ENCODE measurements at regions not wholly inside any gene's neighbourhood (a gene's known extent, or its start where the extent isn't known, plus 50 kb on each side); places are given as distances from the start of the nearest gene placed in this dataset.

DNA sequence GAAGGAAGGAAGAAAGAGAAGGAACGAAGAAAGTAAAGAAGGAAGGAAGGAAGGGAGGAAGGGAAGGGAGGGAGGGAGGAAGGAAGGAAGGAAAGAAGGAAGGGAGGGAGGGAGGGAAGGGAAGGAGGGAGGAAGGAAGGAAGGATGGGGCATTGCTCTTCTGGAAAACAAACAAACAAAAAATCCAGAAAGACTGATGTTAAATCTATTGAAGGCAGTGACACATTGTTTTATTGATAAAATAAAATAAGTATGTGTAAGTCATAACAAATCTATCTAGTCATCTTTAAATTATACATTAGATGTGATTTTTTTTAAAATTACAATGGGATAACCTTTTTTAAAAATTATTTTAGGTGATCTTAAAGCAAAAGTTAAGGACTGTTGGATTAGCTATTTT is 1245.5 kb downstream of the STIM2 start:
- TF ChIP-seq POLR2AphosphoS5 (IDR thresholded peaks at IDR 0.05; ENCODE audit: low read depth, low read length) = no peak
- no peak for TF ChIP-seq TAF1 (IDR thresholded peaks at IDR 0.05; ENCODE audit: borderline replicate concordance, low read depth, low read length)
